Esophagus mucosa (tissue), 1 donor: ENCODE measurements at regions not wholly inside any gene's neighbourhood (a gene's known extent, or its start where the extent isn't known, plus 50 kb on each side); places are given as distances from the start of the nearest gene placed in this dataset.
"Not testable (repeated sequence)": the region's sequence is repeated elsewhere in the genome, so short reads cannot be mapped to it uniquely, and the experiment has no call there.

Experiments used
- ATAC-seq: fragments of 200-7000 bp; cut with Tn5 transposase; one replicate; pipeline ENCODE4 v1.9.1; 2020
- donor health status: DM: yes; HTN: yes; CAD: no.

DNA sequence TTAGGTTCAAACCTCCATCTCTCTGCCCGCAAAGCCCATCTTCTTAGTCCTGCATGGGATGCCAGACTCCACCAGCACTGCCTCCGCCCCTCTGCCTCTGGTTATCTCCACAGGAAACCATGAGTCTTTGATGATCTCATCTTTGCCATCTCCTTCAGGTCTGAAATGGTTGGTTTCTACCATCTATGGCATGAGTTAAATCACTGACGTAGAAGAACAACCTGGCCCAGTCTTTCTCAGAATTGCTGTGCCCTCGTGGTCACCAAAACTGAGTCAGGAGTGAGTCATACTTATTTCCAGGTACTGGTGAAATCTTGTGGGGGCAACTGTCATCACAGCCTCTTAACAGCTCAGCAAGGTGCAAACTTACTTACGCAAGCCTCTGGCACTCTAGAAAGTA lies 468.7 kb upstream of the C16orf82 start:
- ATAC-seq = no peak

DNA sequence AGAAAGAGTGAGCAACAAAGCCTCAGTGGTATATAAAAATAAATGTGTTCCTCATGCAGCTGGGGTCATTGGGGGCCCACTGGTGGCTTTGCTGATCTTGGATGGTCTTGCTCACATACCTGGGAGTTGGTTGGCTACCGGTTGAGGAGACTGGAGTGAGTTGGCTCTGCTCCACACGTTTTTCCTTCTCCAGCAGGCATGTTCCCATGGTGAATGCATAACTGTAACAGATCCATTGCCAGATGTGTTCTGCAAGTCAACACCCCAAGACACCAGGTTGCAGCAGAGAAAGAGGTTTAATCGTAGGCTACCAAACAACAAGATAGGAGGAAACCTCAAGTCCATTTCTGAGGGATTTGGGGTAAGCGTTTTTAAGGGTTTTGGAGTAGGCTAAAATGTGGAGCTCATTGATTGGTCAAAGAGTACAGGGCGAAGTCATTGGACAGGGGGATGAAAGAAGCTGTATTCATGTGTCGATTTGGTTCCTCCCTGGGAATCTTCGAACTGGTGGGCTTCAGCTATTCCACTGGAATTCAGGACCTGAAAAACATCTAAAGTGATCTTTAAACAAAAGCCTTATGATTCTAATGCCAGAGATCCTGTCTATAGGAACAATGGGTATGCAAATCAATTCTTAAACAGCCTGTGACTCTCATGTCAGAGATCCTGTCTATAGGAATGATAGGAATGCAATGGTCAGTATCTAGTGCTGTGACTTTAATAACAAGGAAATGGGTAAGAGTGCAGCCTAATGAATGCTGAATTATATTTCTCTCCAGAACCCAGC lies 467.5 kb upstream of the C16orf82 start:
- ATAC-seq = no peak

DNA sequence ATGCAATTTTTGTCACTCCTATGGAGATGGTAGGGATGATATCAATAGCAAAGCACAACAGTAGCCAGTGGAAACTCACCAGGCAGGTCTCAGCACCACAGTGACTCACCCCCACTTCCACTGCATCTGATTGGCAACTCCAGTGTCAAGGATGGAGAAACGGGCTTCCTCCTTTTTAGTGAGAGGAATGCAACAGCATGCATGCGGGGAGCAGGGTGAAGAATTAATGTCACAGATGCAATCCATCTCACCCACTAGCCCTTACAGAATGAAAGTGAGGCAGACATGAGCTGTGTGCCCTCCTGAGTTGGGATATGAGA lies 467.0 kb upstream of the C16orf82 start:
- ATAC-seq = peak; percentile 29

DNA sequence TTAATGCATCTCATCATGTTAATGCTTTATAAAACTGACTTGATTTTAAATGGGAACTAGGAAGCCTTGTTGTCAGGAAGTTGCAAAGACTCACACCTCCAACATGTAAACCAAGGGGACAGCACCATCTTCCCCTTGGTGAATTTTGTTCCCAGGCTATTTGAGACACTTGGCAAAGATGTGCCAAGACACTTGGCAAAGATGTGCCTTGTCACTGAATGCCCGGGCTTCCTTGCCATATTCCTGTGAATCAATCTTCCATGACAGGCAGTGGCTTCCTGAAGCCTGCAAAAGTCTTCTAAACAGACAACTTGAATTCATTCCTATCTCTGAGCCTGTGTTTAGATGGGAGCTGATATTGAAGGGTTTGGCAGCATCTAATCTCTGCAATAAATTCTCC lies 465.4 kb upstream of the C16orf82 start:
- no peak for ATAC-seq

DNA sequence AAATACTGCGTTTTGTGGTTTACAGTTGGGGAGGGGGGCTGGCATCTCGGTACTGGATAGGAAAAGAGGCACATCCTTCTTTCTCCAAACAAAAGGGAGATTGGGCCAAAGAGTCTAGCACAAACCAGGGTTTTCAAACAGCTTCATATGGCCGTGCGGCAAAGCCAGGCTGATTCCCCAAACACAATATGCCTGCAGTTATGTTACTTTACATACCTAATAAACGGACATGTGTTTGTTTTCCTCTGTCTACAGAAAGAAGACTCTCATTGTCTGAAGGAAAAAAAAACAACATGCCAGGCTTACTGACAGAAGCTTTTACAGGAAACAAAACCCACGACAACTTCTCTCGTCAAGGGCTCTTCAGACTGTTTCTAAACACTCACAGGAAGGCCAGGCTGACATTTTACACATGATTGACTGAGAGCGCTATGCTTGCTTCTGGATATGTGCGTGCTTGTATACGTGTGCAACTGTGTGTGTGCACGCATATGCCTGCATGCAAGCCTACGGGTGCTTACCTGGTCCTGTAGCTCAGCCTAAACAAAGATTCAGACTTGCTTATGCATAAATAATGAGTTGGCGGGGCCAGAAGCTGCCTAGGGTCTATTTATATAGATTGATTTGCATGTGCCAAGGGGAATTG lies 461.0 kb upstream of the C16orf82 start:
- ATAC-seq = no peak

DNA sequence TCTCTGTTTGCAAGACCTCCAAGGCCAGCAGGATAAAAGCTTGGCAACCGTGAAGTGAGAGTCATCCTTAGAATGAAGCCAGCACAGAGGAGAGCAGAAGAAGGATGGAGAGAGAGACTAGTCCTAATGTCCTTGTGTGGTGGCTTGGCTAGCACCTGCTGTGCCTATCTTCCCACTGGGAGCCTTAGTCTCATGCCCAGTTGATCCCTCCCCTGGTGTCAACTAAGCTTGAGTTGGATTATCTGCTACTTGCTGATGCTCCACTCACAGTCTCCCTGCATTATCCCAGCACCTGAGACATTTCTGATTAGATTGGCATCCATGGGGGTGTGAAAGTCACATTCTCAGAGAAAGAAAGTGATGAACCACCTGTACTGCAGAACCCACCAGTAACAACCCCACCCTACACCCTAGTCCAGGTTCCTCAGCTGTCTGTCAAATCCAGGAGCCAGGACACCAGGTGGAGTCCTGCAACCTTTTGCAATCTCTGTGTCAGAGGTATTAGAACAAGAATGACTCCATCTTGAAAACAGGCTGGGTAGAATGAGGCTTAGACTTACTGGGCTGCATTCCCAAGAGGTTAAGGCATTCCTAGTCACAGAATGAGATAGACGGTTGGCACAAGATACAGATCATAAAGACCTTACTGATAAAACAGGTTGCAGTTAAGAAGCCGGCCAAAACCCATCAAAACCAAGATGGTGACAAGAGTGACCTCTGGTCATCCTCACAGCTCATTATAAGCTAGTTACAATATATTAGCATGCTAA lies 460.2 kb upstream of the C16orf82 start:
- ATAC-seq = no peak

DNA sequence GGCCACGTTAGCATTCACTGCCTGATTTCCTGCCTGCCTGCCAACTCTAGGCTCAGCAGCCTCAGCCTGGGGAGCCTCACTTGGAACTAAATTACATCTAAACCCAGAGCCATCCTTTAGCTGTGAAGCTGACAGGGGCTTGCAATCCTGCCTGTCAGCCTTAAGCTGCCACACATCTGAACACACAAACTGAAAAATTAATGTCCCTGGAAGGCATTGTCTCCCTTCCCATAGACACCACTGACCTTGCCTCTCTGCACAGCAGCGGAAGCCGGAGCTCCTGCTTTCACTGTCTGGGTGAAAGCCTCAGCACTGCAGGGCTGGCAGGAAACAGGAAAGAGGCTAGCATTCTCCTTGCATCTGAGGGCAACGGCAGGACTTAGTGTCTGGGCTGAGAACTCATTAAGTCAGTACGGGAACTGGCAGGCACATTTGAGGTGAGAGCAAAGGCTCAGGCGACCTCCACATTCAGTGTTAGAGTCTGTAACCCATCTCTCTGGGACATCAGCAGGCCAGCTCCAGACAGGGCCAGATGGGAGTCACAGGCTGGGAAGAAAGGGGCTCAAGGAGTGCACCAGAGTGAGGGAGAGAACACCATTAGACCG lies 452.4 kb upstream of the C16orf82 start:
- ATAC-seq = no peak

DNA sequence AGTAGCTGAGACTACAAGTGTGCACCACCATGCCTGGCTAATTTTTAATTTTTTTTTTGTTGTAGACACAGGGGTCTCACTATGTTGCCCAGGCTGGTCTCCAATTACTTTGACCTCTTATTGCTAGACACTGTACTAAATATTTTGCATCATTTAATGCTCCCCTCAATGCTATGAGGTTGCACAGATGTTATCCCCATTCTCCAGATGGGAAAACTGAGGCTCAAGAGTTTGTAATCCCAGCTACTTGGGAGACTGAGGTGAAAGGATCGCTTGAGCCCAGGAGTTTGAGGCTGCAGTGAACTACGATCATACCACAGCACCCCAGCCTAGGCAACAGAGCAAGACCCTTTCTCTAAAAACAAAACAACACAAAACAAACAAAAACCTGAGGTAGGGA lies 443.3 kb upstream of the C16orf82 start:
- ATAC-seq = no peak

DNA sequence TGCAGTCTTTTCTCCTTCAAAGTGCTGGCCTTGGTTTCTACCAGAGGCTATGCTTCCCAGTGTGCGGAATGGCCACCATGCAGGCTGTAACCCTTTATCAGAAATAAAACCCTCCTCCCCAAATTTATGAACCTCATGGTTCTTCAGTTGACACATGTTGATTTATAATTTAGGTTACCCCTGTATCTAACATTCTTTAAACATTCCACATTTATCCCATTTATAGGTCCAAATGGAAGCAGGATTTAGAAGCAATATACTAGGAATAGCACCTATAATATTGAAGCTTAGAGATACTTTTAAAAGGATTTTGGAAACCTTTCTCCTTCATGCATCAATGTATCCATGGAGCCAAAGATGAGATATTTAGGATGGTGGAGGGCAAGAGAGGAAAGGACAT lies 438.8 kb upstream of the C16orf82 start:
- ATAC-seq = no peak

DNA sequence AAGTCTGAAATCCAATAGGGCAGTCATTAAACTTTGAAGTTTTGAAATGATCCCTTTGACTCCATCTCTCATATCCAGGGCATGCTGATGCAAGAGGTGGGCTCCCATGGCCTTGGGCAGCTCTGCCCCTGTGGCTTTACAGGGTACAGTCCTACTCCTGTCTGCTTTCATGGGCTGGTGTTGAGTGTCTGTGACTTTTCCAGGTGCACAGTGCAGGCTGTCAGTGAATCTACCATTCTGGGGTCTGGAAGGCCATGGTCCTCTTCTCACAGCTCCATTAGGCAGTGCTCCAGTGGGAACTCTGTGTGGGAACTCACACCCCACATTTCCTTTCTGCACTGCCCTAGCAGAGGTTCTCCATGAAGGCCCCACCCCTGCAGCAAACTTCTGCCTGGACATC lies 435.4 kb upstream of the C16orf82 start:
- ATAC-seq = not testable (repeated sequence)

DNA sequence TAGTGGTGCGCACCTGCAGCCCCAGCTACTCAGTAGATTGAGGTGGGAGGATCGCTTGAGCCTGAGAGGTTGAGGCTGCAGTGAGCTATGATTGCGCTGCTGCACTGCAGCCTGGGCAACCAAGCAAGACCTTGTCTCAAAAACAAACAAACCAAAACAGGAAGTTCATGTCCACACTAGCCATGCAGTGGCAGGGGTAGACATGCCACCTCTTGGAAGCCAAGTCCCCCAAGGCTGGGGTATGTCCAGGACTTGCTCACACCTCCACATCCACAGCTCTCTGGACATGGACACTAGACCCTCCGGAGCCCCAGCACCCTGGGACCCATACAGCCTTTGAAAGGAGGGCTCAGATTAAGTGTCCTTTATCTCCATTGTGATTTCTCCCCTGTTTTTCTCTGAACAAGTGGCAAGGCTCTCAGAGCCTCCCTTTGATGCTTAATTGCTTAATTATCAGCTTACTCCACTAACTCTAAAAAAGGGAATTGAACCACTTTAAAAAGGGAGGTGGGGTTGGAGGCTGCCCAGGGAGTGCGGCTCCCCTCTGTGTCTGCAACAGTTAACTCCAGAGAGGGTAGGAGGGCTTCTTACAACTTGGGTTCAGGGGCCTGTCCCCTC lies 424.6 kb upstream of the C16orf82 start:
- ATAC-seq = no peak

DNA sequence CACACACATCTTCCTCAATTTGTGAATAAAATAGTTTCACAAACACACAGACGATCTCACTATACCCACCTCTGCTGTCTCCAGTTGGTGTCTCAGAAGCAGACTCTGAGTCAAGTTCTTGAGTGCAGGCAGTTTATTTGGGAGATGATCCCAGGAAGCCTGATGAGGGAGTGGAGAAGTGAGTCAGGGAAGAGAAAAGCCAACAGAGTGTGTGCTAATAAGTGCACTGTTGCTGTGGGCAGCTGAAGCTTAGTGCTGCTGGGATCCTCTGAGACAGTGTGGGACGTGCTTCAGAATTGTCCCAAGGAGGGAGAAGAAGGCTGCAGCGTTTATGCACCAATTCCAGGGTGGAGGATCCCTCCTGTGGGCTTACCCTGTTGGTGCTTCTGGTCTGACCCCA lies 423.2 kb upstream of the C16orf82 start:
- no peak for ATAC-seq

DNA sequence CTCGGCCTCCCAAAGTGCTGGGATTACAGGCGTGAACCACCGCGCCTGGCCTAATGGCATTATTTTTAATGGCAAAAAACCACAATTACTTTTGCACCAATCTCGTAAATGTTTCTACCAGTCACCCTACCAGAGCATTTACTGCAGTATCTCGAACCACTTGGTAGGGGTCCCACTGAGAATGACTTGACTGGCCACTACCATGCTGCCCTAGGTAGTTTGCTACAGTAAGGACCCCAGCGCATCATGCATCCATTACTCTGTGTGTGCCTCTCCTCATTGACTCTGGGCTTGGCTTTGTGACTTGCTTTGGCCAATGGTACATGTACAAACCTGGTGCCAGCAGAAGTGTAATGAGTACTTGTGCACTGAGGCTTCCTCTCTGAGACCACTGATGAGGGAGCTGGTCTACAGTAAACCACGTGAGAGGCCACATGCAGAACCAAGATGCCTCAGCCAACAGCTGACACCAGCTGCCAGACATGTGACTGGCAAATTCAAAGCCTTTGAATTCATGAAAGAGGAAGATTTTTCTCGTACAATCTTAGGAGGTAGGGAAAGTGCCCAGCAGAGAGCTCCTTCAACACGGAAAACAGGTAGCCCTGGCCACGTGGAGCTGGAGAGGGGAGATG lies 421.7 kb upstream of the C16orf82 start:
- ATAC-seq = no peak

DNA sequence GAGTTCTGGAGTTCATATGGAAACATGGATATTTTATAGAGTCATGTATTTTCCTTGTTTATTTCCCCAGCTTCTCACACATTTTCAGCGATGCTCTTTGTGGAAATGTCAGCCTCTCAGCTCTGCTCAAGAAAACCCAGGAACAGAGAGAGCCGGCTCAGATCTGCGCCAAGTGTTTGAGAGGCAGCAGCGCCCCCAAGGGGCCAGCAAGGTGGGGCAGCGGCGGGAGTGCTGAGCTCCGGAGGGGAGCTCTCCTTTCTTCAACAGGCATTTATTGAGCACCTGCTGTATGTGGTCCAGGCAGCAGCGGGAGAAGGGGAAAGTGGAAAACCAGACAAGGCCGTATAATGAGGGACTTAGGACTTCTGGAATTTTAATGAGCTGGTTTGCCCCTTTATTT lies 421.1 kb upstream of the C16orf82 start:
- ATAC-seq = no peak

DNA sequence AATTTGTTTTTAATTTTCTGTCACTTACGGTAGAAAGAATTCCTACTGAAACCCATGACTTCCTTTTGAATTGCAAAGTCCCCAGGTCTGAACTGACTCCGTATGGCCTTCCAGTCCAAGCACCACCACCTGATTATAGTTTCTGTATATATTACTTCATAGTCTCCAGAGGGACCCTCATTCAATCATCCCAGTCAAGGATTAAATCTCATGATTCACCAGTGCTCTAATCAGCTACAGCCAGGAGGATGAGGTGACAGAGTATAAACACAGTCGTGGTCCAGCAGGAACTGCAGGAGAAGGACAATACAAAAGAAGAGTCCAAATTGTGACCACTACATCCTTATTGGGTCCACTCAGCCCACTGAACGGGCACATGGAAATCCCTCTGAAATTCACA lies 418.9 kb upstream of the C16orf82 start:
- ATAC-seq = no peak

DNA sequence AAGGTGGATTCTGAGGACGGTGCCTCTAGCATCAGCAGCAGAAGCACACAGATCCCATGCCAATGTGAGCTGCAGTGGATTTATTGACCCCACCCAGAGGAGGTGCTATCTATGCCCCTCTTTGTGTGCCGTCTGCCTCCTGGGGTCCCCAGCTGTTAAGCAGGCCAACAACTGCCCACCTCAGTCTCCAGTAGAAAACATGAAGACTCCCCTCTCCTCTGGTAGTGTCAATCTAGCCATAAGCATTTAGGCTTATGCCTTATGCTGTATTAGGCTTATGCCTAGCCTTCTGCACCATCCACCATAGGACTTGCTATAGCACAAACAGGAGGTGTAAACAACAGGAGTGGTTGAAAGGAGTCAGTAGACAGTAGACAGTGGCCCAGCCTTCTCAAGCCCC lies 417.9 kb upstream of the C16orf82 start:
- no peak for ATAC-seq

DNA sequence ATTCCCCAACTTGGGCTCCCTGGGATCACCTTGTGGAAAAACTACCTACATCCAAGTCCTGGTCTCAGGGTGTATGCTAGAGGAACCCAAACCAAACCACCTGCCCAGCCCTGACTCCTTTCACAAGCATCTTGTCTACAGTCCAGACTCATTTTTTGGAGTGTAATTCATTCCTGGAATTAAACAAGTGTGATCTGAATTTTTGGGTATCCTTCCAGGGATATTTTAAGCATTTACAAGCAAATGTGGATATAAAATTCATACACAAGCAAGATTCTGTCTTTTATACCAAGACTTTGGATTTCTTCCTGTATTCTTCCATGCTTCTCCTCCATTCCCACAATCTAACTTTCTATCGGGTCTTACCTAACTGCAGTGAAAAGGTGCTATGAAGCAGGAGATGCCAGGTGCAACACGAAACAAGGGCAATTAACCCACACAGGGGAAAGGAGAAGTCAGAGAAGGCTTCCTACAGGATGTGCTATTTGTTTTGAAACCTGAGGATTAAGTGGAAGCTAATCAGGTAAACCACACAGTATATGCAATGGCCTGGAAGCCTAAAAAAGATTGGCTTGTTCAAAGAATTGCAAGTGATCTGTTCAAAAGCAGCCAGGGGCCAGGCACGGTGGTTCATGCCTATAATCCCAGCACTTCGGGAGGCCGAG lies 417.2 kb upstream of the C16orf82 start:
- no peak for ATAC-seq

DNA sequence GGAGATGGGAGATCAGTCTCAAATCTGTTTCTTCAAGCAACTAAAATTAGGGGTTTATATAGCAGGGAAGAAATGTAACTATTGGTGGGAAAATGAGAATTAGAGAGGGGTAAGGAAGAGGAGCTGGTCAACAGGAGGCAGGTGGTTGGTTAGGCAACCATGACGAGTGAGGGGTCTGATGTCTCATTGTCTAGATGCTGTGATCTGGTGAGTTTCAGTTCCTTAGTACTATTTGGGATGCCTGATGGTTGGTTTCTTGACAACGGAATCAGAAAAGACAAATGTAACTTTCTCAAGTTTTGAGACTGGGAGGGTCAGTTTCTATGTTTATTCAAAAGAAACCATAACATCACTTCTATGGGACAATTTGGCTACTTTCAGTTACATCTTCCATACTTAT lies 415.3 kb upstream of the C16orf82 start:
- no peak for ATAC-seq

DNA sequence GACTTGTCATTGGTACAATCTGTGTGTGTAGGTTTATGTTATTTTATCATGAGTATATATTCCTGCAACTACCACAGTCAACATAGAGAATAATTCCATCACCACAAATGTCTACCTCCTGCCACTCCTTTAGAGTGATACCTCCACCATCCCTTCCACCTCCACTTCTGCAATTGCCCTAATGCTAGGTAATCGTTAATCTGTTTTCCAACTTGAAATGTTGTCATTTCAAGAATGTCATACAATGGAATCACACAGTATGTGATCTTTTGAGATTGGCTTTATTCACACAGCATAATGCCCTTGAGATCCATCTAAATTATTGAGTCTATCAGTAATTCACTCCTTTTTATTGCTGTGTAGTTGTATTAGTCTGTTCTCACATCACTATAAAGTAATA lies 414.8 kb upstream of the C16orf82 start:
- no peak for ATAC-seq

DNA sequence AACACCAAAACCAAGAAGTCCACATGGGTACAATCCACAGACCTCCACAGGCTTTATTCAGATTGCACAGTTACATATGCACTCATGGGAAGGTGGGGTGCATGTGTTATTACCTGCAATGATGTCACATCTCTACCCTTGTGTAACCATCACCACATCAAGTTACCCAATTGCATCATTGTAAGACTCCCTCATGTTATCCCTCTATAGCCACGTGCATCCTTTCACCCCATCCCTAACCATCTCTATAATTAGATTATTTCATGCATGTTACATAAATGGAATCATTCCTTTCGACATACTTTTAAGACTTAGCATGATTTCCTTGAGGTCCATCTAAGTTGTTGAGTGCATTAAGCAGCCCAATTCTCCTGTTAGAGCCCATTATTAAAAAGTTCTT lies 408.2 kb upstream of the C16orf82 start:
- ATAC-seq = no peak

DNA sequence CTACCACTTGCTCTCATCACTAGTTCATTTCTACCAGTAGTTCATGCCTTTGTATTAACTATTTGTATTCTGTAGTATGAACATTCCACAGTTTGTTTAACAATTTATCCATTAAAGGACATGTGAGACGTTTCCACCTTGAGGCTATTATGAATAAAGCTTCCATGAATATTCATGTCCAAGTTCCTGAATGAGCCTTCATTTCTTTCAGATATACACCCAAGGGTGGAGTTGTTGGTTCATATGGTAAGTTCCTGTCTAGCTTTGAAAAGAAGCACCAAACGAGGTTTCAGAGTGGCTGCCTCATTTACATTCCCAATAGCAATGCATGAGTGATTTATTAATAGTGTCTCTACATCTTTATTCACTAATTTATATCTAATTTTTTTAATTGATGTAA lies 407.8 kb upstream of the C16orf82 start:
- ATAC-seq = no peak

DNA sequence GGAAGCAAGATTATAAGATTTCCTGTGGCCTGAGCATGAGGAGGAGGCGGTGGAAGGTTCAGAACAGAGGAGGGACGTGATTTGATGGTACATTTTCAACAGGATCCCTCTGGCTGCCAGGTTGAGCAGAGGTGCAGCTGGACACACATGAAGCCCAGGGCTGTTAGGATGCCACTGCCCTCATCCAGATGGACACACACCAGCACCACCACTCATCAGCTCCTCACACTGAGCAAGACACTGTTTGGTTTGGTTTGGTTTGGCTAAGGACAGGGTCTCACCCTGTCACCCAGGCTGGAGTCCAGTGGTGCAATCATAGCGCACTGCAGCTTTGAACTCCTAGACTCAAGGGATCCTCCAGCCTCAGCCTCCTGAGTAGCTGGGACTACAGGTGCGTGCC lies 402.6 kb upstream of the C16orf82 start:
- no peak for ATAC-seq
